ENCODE measurements at regions not wholly inside any gene's neighbourhood (a gene's known extent, or its start where the extent isn't known, plus 50 kb on each side); places are given as distances from the start of the nearest gene placed in this dataset.

- TF ChIP-seq EZH2 (optimal IDR thresholded peaks at IDR 0.05; ENCODE audit: low read depth, low read length) (no peak), CTCF (IDR thresholded peaks at IDR 0.05; ENCODE audit: low read length) (no peak), EZH2phosphoT487 (IDR thresholded peaks at IDR 0.05; ENCODE audit: low read length) (no peak)
Observed at GRCh38 chr18:10242936-10243680, 211.3 kb upstream of the APCDD1 start.

Measured in MM.1S (cell line).